Stromal cell of bone marrow (primary cell): ENCODE measurements at regions not wholly inside any gene's neighbourhood (a gene's known extent, or its start where the extent isn't known, plus 50 kb on each side); places are given as distances from the start of the nearest gene placed in this dataset.

Source experiments
- DNase-seq: peaks from one replicate; pipeline ENCODE4 v3.0.0-alpha.2; 2012; ENCODE audit warnings: low read depth

DNA sequence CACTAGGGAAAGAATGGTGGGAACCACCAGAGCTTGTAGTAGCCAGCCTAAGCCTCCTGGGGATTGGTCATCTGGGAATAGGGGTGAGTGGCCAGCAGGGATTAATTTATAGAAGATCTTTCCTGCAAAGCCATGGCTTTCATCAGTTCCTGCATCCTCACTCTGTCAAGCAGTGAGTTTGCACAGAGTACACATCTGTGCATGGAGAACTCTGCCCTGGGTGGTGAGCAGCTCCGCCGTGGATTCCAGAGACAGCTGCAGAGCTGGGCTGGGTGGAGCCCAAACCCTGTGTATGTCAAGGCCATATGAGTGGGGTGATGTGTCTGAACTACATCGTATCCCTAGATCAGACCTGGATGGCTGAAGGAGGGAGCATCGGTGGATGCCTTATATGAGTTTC lies 182.2 kb downstream of the GLI2 start:
- no peak for DNase-seq

DNA sequence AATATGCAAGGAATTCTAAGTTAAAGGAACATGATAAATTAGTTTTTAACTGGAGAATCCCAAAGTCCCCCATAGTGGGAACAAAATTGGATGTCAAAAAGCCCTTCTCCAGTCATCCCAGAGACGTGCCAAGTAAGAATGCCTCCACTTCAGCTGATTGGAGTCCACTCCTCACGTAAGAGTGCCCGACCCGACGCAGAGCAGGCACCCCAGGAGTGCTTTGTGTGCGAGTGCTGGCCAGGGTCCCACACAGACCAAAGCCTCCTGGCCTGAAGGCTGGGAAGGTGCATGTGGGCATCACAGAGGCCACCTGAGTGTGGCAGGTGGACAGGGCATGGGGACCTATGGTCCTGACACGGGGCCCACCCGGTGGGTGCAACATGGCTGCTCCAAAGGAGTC lies 183.5 kb downstream of the GLI2 start:
- no peak for DNase-seq

DNA sequence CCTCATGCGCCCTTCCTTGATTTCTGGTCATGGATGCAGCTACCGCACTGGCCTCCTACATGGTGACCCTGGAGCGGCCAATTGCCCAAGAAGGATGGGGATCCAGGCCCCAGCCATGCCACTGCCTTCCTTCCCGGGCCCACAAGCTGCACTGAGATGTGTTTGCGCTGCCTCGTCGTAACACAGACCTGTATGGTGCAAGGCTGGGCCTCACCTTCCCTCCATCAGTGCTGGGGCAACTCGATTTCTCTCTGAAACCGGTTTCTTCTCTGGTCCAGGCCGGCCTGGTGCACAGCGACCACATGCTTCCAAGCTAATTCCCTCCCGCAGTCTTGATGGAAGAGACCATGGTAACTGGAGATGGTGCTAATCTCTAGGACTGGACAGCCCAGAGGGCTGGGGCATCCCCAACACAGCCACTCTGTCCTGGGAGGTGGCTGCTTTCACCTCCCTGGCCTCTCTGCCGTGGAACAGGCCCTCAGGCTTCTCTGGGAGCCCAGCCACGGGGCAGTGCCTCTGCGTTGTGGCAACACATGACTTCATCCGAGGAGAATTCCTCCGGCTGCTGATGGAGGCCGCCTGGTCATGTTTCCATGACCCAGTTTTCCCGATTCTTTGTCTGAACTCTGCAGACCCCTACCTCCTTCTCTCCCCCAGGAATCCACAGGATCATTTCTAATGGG lies 184.2 kb downstream of the GLI2 start:
- peak; percentile 31 for DNase-seq

DNA sequence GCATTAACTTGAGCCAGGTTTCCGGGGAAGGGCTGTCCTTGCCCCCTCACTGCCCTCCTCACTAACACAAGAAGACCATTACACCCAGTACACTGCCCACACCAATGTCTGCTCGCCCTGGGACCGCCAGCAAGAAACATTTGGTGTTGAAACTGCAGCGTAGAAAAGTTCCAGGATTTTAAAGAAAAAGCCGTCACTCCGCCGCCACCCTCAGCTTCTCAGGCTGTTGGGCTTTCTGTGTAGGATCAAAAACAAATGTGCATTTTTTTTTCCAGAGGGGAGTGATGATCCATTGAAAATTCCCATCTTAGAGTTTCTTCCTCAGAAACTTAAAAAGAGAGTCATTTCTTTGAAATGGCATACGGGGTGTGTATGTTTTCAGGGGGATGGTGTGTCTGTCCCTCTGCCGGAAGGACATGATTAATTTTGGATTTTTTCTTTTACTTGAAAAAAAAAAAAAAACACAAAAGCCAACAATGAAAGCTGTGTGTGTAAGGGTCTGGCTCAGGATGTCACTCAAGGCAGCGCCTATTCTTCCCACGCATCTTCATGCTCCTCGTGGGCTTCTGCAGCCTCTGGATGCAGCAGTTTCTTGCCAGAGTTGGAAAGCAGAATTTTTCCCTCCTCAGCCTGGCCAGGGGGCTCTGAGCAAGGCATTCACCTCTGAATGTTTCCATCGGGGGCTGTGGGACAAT lies 184.9 kb downstream of the GLI2 start:
- DNase-seq = no peak

DNA sequence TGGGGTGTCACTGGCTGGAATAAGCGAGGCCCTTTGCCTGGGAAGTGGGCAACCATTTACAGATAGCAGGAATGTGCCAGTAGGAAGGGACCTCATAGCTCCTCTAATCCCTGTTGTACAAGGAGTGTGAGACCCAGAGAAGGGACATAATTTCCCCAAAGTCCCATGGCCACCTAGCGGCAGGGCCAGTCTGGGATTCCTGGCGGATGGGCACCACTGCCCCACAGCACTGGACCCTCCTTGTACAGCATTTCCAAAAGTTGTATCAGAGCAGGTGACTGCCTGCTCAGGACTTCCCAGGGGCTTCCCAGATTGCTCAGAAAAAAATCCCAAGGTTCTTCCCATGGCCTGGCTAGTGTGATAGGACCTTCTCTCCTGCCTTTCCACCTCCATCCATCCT lies 185.8 kb downstream of the GLI2 start:
- DNase-seq = no peak

DNA sequence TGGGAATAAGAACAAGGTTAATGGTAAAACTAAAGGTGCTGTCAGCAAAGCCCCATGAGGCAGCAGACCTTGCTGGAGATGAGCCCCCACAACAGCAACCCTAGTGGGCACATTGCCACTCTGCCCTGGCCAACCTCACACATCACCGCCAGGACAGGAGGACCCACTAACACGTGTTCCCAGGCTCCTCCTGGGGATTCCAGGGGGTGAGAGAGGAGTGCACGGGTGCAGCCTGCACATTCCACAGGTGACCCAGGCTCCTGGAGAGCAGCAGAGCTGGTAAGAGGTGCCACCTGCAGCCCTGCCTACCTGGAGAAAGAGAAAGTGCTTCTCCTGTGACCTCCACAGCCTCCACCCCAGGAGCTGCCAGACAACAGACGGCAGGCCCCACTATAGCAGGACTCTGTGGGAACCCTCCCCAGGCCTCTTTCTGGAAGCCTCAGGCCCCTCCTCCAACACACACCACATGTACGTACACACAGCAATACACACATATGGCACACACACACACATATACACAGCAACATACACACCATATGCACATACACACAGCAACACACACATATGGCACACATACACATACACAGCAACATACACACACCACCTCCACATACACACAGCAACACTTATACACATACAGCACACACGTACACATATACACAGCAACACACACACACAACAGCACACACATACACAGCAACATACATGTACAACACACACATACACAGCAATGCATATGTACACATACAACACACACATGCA lies 187.1 kb downstream of the GLI2 start:
- DNase-seq = no peak

DNA sequence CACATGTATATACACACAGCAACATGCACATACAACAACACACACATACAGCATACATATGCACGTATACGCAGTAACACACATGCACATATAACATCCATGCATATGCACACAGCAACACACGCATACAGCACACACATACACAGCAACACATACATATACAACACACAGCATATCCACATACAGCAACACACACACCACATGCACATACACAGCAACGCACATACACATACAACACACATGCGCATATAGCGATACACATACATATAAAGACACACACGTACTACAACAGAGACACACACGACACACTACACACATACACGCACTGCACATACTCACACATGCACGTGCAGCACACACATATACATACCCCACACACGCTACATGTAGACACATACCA lies 187.8 kb downstream of the GLI2 start:
- DNase-seq = no peak

DNA sequence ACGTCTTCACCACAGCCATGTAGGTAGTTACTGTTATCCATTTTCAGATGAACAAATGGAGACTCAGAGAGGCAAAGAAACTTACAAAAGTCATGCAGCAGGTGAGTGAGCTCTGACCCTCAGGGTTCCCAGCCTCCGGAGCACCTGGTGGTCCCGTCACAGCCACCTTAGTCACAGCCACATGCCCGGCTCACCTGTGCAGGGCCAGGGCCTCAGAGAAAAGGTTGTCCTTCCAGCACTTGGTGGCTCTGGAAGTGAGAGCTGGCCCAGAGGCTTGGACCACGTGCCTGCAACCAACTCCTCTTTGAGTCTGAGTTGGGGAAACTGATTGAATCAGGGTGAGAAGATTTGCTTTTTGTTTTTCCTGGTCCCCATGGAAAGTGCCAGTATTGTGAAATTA lies 189.3 kb downstream of the GLI2 start:
- DNase-seq = no peak

DNA sequence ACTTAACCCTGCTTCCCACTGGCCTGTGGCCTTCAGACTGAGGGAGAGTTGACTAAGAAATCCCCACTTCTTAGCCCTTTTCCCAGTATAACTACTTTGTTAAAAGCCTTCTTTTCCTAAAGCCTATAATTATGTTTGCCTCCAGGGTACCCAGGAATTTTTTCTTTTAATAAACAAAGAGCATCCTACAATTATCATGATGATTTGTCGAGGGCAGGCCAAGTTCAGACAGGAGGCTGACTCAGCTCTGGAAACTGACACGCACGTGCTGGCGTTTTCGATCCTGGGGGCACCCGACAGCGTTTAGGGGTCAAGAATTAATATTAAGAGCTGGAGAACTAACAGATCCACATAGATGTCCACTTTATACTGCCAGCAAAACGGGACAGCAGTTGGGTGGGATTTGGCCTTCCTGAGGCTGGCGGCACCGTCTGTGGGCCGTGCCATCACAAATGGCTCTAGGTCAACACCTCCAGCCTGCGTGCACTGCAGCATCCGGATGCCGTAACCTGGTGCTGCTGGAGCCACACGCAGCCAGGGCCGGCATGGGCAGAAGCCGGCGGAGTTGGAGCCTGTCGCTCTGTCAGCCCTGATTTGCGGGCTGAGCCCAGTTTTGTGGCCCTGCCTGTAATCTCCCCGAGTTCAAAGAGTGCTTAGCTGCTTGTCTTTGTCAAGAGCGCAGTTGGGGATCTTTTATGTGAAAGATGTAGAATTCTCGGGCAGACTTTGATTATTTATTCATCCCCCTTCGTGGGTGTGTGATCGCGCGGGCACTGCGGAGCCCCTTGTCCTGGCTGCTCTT lies 191.0 kb downstream of the GLI2 start:
- no peak for DNase-seq

DNA sequence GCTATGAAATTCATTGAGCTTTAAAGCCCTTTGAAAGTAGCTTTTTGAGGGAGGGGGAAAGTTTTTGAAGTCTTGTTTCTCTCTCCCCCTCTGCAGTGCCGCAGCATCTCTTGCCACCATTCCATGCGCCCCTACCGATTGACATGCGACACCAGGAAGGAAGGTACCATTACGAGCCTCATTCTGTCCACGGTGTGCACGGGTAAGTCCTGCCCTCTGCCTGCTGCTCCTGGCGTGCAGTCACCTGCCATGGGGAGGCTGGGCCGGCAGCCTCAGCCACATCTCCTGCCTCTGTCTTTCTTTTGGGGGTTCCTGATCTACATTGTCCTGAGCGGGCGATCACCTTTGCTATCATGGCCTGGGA lies 191.6 kb downstream of the GLI2 start:
- DNase-seq = no peak

DNA sequence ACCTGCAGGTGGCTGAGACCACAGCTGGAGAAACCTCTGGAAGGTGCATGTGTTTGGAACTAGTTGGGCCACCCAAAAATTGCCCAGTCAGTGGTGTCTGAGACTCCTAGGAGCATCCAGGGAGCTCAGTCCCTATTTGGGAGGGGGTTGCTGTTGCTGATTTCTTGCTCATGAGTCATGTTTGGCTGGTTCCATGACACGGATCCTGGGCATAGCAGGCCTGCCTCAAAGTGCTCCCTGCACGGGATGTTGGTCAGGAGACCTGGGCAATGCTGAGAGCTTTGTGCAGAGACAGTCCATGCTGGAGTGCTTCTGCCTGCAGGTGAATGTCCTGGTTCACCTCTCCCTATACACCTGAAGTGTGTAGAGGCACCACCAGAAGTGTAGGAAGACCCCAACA lies 194.2 kb downstream of the GLI2 start:
- DNase-seq = no peak

DNA sequence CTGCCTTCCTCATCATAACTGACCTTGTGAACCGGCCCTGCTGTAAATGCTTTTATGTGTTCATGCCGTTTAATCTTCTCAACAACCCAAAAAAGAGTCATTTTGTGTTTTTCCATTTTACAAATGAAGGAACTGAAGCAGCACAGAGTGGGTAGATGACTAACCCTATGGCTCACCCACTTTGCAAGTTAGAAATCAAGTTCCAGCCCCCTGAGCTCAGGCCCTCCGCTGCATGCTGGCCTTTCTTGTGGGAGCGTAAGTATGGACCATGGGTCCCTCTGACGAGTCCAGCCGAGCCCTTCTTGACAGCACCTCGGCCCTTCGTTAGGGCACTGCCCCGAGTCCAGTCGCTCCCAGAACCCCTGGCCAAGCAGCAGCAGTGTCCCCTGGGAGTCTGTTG lies 194.6 kb downstream of the GLI2 start:
- DNase-seq = no peak

DNA sequence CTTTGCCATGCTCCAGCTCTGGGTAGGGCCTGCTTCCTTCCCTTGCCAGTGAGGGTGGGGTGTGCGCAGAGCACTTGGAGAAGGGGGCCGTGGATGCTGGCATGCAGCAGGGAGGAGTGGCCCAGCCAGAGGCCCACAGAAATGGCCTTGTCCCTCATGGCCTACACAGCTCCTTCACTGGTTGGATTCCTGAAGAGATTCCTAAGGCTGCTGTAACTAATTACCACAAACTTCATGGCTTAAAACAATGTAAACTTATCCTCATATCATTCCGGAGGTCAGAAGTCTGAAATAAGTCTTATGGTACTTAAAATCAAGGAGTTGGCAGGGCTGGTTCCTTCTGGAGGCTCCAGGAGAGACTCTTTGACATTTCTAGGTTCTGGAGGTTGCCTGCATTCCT lies 195.2 kb downstream of the GLI2 start:
- DNase-seq = no peak

DNA sequence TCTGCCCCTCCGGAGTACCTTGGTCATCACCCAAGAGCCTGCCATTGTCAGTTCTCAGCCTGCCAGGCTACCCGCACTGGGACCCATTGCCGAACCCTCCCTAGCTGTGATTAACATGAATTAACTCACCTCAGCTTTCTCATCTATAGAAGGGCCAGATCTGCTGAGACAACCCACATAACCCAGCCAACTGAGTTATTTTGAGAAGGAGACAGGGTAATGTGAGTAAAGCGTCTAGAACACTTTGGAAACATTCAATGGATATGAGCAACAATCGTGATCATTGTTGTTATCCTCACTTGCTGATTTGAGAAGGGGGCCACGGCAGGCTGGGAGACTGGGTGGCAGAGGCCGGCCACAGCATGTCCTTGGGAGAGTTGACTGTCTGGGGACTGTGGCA lies 196.8 kb downstream of the GLI2 start:
- no peak for DNase-seq

DNA sequence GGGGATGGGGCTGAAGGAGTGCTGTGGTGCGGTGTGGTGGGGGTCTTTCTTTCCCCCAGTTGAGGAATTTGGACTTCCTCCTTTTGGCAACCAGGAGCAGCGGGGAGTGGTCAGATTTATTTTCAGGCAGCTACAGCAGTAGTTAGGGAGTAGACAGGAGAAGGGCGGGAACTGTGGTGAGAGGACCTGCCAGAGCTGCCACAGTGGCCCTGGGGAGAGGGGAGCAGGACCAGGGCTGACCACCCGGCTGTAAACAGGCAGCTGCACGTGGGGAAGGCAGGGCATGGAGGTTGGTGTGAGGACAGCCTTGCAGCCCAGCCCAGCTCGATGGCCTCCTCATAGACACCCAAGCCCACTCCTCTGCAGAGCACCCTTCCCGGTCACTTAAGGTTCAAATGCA lies 197.2 kb downstream of the GLI2 start:
- no peak for DNase-seq

DNA sequence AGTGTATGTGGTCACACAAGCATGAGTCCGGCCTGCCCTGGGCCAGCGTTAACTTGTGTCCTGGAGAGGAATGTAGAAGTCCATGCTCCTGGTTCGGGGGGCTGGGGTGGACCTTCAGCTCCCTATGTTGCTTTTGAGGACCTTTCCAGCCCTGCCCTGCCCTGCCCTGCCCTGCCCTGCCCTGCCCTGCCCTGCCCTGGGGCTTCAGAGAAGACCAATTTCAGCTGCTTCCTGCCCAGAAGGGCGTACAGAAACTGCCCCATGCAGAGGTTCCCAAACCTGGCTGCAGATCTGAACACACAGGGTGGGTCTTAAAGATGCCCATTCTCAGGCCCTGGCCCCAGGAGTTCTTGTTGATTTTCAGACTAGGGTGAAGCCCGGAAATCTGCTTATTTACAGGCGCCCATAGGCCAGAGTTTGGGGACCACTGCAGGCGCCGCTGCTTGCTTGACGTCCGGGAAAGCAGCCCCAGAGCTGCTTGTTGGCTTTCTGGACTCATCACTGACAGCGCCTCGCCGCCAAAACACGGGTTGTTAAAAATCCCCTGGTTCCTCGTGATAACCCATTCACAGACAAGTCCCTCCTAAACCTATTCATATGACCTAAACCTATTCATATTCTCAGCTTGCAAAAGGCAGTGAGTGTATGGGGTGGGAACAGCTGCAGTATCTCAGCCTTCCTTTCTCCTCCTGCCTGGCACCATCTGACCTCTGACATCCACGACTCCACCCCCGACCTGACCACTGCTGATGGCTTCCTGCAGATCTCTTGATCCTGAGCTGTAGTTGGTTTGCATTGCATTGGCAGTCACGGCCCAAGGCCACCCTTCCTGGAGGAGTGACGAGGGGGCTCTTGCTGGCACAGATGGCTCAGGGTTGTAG lies 198.3 kb downstream of the GLI2 start:
- DNase-seq = no peak

DNA sequence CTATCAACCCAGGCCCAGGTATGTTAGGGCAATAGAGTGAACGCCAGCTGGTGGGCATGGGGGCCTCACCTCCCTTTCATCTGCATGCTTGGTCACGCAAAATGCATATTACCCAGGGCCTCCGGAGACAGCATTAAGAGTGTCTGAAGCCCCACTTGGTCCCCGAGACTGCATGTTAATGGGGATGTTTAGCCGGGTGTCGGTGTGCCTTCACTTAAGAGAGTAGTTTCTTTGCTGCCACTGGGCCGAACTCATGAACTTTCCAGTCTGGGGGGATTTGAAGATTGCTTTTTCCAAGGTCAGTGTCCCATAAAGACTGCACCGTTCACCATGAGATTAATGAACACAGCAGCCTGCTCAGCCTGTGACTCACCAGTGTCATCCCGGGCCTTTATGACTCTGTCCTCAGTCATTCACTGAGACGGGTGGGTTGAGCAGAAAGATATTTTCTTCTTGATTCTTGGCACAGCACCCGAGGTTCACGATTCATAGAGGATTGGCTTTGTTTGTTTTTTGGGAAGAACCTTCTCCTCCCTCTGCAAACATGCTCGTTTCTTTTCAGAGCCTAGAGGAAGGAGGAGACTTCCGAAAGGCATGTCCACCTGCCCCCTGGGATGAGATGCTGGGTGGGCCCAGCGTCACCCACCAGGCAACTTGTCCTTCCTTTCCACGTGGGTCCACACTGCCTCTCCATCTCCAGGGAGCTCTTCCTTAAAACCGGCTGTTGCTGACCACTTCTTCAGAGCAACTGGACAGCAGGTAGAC lies 199.1 kb downstream of the GLI2 start:
- peak; percentile 84 for DNase-seq

DNA sequence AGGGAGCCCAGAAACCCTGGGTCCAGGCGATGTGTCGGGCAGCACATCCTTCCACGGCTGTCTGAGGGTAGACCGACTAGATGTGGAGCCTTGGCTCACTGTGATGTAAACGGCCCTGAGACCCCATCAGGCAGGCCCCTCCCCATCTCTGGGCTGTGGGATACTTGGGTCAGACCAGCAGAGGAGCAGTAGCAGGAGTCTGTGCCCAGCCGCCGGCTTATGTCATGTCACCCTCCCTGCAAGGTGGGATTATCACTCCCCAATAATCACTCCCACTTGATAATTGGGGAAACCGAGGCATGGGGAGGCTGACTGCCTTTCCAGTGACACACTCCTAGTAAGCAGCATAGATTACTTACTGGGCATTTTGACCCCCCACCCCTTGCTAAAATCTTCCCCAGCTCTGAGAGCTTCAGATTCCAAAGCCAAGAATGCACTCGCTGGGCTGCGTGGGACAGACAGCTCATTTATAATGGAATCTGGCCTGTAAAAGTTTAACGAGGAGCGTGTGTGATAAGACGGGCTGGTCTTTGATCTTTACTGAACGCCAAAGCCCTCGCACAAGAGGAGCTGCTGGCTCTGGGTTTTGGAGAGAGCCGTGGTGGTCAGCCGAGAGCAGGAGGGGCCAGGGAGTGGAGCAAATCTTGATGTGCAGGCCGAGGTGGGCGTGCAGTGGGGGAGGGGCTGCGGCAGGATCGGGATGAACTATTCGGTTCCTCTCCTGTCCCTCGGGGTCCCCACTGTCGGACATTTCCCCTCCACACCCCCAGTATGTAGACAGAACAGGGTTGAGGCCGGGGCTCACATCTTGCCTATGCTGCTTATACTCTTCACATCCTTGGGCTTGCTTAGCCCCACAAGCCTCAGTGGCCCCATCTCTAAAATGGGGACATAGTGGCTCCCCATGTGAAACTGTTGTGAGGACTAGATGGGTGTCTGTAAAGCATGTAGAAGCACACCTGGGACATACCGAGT lies 200.0 kb downstream of the GLI2 start:
- DNase-seq = no peak

DNA sequence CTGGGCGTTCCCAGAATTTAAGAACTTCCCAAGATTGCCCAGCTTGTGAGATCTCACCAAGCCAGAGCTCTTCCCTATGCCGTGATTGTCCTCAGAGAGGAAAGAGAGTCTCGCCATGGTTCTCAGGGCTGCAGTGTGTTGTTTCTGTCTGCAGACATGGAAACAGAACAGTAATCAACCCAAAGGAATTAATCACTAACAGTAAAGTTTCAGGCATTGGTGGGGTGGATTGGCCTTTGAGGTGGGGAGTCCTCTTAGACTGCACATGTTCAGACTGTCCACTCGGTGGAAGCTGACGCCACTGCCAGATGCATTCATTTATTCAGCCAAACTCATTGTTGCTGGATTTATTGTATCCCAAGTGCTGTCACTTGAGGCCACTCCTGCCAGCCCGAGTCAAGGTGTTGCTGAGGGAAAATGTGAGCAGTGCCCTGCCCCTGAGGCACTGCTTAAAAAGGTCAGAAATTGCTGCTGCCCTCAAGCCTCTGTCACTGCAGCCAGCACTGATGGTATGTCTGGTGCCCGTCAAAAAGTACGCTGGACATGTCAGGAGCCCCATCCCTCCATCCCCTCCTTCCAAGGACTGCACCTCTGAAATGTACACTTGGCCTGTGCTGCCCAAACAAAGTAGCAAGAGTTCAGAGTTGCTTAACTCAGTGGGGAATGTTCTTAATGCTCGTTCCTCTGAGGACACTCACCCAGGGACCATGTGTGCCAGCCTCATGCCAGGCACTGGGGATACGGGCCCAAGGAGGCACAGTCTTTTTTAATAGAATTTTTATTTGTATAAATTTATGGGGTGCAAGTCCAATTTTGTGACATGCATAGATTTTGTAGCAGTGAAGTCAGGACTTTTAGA lies 201.0 kb downstream of the GLI2 start:
- no peak for DNase-seq
